Activated CD8-positive, alpha-beta memory T cell treated with anti-CD3 and anti-CD28 coated beads for 24 hours (primary cell): ENCODE measurements at regions not wholly inside any gene's neighbourhood (a gene's known extent, or its start where the extent isn't known, plus 50 kb on each side); places are given as distances from the start of the nearest gene placed in this dataset.

Source experiments
- DNase-seq: peaks from one replicate; pipeline ENCODE4 v3.0.0-alpha.2; 2020

DNA sequence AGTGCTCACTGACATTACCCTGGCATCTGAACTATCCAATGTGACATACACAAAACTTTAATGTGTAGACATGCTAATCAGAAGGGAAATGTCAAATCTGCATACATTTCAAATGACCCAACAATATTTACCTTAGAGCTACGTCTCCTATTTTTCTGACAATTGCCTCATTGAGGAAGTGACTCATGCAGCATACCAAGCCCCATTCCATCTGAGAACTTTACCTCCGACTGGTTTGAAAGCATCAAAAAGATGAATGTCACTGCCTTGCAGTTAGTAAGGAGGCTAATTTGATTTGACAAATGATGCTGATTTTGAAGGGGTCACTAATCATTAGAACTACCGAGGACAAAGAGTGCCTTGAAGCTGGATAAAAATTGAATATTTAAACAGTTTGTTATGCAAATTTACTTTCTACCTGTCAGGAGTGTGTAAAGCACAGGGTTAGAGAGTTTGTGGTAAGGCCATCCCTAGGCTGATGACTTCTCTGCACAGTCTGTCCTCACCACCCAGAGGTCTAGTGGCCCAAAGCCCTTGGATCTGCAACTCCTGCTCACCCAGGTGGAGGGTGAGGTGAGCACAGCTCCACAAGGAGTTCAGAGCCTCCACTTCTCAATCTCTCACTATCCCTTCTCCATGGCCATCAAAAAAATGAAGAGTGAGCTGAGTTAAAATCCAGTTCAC lies 500.3 kb upstream of the C1orf87 start:
- no peak for DNase-seq

DNA sequence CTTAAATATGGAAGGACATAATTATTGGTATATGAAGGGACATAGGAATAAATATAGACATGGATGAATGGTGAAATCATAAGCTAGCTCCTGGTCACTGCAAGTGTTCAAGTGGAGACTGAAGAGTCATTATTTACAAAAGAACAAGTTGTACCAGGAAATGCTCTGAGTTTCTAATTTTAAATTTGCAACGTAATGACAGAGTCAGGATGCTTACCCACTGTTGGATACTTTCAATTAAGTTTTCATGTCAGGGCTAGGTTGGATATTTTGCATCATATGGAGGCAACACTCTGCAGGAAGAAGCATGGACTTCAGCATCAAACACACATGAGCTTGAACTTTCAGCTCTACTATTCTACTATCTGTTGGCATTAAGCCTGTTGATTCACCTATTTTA lies 499.6 kb upstream of the C1orf87 start:
- DNase-seq: no peak

DNA sequence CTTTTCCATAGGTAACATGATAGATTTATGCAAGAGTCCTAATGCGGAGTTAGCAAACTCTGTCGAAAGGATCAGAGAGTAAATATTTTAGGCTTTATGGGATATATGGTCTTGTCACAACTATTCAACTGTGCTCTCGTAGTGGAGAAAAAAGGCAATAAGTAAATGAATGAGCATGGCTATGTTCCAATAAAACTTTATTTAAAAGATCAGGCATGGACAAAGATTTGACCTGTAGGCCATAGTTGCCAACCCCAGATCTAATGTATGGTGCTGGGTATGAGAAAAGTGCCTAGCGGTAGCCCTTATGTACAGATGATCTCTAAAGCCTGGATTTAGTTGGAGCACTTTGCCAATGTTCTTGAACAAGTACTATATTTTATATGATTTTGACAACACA lies 498.8 kb upstream of the C1orf87 start:
- no peak for DNase-seq

DNA sequence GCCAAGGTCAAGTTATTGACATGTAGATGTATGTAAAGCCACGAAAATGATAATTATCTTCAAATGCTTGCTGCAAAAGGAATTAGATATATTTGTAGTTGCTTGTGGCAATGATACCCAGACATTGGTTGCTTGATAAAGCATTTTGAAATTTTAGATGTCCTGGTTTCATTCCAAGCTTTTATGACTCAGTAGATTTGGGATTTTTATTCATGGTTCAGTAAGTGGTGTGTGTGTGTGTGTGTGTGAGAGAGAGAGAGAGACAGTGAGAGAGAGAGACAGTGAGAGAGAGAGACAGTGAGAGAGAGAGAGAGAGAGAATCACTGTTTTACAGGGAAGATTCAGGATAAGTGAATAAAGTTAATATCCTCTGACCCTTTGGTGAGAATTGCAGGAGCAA lies 498.2 kb upstream of the C1orf87 start:
- DNase-seq: no peak

DNA sequence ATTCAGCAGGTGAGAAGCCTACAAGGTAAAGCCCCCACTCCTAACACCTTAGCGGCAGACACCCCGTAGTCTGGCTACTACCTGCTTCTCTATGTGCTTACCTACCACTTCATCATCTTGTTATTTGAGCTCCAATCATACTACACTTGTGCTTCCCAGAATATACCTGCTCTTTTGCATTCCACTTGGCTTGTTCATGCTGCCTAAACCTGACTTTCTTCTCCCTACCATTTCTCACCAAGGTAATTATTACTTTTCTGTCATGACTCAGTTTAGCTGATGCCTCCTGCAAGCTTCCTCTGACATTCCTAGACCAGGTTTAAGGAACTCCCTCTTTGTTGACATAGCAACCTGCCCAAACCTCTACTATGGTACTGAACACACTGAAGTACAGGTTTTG lies 495.6 kb upstream of the C1orf87 start:
- no peak for DNase-seq

DNA sequence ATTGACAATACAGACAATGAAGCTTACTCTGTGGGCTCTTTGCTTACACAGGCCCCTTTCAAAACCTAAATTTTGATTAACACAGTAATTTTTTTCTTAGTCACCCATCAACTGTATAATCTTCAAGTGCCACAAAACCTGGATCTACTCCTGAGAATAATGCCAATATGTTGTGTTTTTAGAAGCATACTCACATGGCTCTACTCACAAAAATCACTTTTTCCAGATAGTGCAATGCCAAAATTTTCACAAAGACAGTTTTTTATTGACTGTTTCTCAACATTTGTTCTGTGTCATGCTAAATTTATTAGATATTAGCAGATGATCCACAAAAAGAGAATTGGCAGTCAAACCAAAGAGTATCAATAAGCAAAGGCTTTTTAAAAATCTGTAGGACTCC lies 493.7 kb upstream of the C1orf87 start:
- no peak for DNase-seq

DNA sequence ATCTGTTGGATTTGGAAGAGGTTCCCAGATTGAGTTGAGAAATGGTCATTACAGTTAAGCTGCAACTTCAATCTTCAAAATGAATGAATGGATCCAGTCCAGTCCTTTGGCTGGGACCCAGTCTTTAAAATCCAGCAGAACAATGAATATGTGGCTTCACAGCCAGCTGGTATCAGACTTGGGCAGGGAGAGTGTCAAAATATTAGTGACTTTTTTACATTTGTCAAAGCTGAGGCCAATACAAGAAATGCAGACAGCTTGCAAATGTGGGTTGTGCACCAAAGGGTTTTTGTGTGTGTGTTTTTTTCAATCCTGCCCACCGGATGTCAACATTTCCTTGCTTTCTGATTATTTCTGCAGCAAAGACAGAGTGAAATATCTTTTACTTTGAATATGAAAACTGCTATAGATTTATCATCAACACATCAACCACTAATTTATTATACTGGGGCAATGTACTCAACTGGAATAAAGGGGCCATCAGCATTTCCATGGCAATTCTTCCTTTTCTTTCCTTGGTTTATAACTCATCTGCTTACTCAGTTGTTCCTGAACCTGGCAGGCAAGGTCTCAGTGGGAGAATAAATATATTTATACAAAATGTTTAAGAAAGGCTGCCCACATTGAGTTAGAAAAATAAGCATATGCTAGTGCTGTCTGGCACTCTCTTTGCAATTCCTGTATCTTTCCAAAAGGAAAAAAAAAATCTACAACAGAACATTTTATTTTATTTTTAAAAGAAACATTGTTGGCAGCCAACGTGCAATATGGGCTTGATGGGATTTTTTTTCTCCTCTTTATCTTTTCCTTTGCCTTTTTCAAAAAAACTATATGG lies 491.6 kb upstream of the C1orf87 start:
- no peak for DNase-seq

DNA sequence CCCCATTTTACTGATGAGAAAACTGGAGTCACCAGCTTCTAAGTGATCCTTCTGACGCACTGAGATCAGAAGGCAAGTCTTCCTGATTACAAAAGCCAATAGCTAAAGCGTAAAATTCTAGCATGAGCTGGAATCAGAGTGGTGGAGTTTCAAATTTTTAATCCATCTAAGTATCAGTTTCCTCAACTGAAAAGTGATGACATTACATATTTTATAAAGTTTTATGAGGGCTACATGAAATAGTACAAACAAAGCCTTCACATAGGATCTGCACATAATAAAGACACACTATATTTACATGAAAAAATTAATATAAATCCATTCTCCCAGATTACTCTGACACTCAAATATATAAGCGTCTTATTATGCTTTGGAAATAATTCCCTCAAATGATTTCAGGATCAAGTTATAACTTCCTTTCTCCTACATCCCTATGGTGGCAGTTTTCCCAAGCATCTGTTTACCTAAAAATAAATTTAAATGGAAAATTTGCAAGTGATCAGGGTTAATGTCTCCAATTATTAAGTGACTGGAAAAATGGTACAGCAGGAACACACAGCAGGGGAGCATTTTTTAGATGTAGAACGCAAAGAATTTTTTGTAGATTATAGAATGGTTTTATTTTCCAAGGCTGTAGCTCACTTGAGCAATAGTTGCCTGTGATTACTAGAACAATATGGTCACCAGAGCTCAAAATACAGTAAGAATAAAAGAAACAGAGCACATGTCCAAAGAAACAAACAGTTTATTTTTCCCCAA lies 490.4 kb upstream of the C1orf87 start:
- no peak for DNase-seq

DNA sequence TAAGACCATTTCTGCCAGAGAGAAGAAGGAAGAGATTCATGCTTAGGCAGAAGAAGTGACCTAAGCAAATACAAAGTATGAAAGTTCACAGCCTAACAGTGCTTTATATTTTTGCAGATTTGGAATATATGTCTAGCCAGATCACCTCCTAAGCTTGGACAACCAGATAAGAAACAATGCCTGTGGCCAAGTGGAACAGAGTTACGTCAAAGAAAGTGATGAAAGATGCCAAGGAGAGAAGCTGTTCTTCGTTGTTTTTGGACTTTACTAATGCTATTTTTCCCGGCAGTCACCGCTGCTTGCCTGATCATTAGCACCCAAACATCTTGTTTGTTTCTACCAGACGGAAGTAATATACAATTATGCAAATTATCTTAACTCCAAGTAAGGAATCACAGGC lies 489.2 kb upstream of the C1orf87 start:
- DNase-seq: no peak

DNA sequence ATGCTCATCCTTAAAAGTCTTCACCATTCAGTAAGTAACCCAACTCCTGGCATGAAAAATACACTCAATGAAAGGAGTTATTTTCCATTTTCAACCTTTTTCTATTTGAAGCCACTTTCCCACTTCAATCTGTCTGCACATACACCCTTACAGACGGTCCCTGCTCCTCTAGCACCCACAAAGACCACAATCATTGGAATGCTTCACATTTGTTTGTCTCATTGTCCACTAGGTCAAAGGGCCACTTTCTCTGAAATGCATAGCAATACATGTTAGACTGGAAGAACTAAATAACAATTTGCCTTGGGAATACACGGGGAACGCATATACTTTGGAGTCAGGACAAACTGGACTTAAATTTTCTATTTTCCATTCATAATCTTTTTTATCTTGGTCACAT lies 487.1 kb upstream of the C1orf87 start:
- DNase-seq: no peak

DNA sequence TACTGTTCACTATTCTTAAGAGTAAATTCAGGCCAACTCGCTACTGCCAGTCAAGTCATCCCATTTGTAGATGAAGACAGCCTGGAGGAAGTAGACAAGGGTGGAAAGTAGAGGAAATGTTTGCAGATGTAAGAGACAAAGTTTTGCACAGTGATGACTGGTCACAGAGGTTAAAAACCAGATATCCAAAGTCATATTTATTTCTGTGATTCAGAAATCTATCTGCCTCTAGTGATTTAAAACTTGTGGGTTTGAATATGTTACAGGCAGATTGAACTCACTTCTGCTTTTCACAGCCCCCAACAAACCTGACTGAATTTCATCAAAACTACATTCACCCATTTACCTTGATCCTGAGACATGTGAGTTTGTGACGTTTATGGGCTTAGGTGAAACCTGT lies 484.7 kb upstream of the C1orf87 start:
- no peak for DNase-seq

DNA sequence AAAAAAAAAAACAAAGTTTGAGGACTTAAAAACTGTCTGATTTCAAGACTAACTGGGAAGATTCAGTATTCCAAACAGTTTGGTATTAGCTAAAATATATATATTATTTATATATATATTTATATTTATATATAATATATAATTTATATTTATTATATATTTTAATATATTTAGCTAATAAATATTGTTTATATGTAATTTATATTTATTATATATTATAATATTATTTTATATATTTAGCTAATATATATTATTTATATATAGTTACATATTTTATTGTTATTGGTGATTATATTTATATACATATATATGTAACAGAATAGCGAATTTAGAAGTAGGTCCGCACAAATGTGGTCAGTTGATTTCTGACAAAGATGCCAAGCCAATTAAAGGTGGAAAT lies 480.2 kb upstream of the C1orf87 start:
- no peak for DNase-seq

DNA sequence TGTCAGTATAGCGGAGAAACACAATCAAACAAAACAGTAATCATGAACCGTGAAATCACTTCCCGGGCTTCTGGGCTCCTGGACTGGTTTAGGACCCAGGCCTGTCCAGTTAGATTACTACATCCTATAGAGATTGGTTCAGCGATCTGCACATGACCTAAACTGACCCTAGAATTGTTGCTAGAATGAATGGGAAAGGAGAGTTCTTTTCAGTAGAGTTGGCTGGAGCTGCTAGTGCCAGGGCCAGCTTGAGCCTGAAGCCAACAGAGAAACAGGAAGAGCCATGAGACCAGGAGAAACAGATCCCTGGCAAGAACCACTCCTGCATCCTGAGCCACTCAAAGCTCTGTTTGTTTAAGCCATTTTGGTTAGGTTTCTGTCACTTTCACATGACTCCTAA lies 474.3 kb upstream of the C1orf87 start:
- DNase-seq: no peak

DNA sequence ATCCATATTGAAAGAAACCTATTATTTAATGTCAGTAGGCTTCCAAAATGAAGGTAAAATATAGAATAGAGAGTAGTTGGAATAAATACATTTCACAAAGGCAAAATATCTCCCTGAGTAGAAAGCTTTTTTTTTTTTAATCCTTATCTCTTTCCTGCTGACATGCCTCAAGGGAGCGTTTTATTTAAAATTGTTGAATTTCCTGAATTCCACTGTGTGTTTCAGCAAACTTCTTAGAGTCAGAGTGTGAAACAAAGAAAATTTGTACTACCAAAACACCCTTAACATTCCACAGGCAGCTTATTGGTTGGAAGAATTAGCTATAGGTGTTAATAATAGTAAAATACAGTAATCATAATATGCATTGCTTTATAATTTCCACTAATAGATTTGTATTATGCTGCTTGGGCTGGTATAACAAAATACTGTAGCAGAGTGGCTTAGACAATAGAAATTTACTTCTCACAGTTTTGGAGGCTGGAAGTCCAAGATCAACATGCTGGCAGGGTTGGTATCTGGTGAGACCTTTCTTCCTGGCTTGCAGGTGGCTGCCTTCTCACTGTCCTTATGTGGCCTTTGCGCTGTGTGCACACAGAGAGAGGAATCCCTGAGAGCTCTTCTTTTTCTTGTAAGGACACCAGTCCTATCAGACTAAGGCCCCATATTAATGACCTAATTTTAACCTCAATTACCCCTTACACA lies 468.4 kb upstream of the C1orf87 start:
- no peak for DNase-seq

DNA sequence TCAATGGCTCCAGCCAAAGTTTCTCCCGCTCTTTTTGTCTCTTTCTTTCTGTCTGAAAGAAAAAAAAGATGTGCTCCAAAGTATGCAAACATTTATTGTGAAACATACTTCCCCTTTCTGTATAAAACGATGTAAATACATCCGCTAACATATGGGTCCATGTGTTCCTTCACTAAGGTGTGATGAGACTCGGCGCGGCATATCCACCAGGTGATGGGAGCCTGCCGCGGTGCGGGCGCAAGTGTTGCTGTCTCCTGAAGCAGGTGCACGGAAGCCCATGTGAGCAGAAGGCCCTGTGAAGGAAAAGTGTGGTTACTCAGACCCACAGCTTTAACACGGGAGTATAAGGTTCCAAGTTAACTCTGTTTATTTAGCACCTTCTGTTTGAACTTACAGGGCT lies 466.6 kb upstream of the C1orf87 start:
- DNase-seq: no peak

DNA sequence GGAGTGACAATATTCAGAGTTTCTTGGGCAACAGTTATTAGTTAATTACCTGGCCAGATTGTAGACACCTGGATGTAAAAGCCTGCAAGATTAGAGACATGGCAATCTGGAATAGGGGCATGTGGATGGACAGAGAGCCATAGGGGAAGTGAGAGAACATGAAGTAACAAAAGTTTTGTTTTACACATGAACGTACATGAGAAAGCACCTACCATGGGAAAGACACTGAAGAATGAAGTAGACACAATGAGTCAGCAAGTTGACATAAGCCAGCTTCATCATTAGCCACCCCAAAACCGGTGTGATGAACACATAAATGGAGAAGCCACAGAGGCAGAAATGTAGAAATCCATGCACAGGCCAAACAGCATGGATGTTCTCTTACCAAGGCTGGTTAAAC lies 462.1 kb upstream of the C1orf87 start:
- no peak for DNase-seq

DNA sequence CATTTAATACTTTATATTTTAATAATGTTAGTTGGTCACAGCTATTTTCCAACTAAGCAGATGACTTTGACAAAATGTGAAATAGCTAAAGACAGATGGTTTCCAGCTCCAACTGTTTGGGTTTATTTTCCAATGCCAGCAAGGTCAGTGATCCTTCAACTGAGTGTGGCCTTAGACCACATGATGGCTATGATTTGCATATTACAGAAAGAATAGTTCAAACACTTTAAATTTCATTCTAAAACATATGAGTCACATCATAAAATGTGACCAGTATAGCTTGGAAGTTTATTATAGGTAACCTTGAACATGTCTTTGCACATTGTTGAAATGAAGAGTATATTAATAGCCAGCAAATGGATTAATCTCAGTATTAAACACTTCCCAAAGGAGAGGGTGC lies 454.0 kb upstream of the C1orf87 start:
- DNase-seq: no peak

DNA sequence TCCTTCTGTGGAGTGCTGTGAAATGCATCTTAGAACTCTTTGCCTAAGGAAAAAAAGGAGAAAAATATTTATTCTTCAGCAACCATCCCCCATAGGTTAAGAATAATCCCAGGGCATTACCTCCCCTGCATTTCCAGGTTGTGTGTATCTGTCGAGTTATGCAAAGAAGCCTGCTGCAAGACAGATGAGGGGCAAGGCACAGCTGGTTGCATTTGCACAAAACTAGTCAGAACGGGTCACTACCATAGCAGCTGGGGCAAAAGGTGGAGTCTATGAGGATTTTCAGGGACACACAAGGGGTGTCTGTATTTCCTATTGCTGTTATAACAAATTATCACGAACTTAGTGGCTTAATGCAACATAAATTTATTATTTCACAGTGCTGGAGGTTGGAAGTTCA lies 443.4 kb upstream of the C1orf87 start:
- DNase-seq: no peak

DNA sequence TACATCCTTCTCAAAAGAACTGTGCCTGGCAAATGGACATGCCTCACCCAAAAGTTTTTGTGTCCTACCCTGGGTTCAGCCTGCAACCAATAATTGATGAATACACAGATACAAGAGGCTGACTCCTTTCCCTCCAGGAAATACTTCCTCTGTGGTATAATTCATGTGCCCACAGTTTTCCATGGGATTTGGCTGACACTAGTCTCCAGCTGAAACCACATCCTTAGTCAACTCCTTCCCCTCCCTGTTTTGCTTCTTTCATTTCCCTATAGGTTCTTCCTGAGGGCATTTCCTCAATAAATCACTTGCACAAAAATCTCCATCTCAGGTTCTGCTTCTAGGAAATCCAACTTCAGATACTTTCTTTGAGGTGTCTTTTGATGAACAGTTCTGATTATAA lies 436.6 kb upstream of the C1orf87 start:
- DNase-seq: no peak

DNA sequence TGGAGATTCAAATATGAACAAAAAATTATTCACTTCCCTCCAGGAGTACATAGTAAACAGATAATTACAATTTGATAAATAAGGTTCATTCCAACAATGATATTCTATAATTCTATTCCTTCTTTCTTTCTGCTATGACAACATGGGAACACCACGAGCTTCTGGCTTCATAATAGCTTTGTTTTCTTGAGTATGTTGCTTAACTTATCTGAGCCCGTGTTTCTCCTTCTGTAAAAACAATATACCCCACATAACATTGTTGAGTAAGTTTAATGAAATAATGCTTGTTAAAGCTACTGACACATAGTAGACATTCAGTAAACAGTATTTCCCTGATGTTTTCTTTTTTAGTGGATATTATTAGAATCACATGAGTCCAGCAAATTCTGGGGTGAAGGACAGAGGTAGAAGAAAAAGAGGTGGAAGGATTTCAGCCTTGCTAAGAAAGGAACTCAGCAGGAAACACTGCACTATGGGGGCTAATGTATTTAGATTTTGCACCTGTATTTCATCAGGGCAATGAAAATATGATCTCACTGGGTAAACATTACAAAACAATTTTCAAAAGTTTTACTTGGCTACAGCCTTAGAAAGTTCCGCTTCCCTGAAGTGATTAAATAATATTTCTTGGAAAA lies 430.8 kb upstream of the C1orf87 start:
- DNase-seq: no peak

DNA sequence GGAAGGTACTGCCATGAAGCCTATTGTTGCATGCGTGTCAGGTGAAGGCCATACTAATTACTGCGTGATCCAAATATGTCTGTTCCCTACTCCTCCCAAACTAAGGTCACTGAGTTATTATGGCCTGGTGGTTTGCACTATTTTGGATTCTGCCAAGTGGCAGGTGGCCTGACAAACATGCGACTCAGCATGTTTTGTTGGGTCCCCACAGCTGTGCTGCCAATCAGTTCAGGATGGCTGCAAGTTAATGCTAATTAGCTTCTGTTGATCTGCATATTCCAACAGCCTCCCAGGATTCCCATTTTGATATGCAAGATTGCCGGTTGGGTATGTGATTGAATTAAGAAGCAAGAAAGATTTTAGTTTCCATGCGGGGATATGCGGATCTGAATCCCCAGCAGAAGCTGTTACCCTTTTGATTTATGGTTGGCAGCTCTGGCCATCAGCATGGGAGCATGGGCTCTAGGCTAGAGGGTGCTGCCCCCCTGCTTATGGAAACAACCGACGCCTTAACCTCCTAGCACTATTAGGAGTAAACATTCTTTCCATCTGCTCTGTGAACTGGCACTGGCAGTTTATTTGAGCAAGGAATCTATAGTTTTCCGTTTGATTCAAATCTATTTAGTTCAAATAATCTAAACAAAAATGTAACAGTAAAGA lies 429.8 kb upstream of the C1orf87 start:
- DNase-seq: no peak

DNA sequence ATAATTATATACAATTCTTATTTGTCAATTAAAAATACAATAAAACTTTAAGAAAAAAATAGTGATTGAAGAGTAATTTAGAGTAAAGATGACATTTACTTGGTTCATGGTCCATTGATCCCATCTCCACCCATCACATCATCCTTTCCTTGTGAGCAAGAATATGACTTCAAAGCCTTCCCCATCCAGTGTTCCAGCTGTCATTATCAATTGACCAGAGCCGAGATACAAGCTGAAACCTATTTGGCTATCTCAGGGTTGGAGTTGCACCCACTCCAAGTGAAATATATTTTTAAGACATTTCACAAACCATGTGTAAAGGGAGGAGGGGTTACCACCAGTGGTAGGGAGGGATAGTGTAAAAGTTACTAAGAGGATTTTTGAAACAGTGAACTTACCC lies 428.9 kb upstream of the C1orf87 start:
- DNase-seq: no peak
